B cell (primary cell): ENCODE measurements at regions not wholly inside any gene's neighbourhood (a gene's known extent, or its start where the extent isn't known, plus 50 kb on each side); places are given as distances from the start of the nearest gene placed in this dataset.

ENCODE experiments used
- ATAC-seq: fragments of 200-7000 bp; cut with Tn5 transposase; one replicate; pipeline ENCODE4 v1.10.0; 2021; ENCODE audit warnings: low read depth, mild to moderate bottlenecking, moderate number of reproducible peaks, moderate library complexity
- CTCF ChIA-PET: fragments of 350-600 bp; sonication (Branson Sonifier 250); formaldehyde crosslinking; loops from one replicate; lab custom pipeline; 2021; ENCODE audit warnings: antibody characterized with exemption, inconsistent platforms; lab: Charles Lee
- POLR2A ChIA-PET: fragments of 350-600 bp; sonication (Branson Sonifier 250); formaldehyde crosslinking; loops from one replicate; lab custom pipeline; 2021; ENCODE audit warnings: antibody characterized with exemption; lab: Charles Lee
- DNase-seq: peaks from one replicate; pipeline ENCODE4 v3.0.0; 2013
- H2AFZ ChIP-seq: 2 replicates; pipeline ENCODE4 v1.6.1; 2012; ENCODE audit warnings: mild to moderate bottlenecking, low read depth, low read length; ENCODE audit not compliant: insufficient read depth, poor library complexity, severe bottlenecking
- H3K27ac ChIP-seq, 2 donors: 1 replicate in 1 of 2; 2 replicates in 1 of 2; pipeline ENCODE4 v1.5.1; 2012 to 2013; ENCODE audit warnings: low read length in 2 of 2, mild to moderate bottlenecking in 2 of 2, moderate library complexity in 1 of 2
- H3K27me3 ChIP-seq, 4 experiments: fragments of 200-600 bp in 1 of 4; sonication (generic) in 1 of 4; replicated peaks in 1 of 4; 1 replicate in 2 of 4; 2 replicates in 2 of 4; pipeline versions ENCODE4 v1.6.1 to v1.7.0; 2013 to 2016; ENCODE audit warnings: low read length in 3 of 4, mild to moderate bottlenecking in 2 of 4, mixed read lengths in 1 of 4, moderate library complexity in 1 of 4; ENCODE audit not compliant: insufficient read depth in 4 of 4, control insufficient read depth in 3 of 4; ENCODE audit errors: control extremely low read depth in 1 of 4
- H3K36me3 ChIP-seq, 2 experiments: replicated peaks in 1 of 2; 1 replicate in 1 of 2; 2 replicates in 1 of 2; pipeline versions ENCODE4 v1.6.1 to v1.7.1; 2013; ENCODE audit warnings: low read length in 1 of 2; ENCODE audit not compliant: insufficient read depth in 2 of 2, control insufficient read depth in 1 of 2; ENCODE audit errors: control extremely low read depth in 1 of 2, extremely low read depth in 1 of 2
- H3K4me1 ChIP-seq, 2 donors: fragments of 200-600 bp in 1 of 2; sonication (generic) in 1 of 2; 1 replicate in 1 of 2; 2 replicates in 1 of 2; pipeline versions ENCODE4 v1.5.1 to v1.6.1; 2013 to 2017; ENCODE audit warnings: low read length in 2 of 2; ENCODE audit not compliant: control insufficient read depth in 2 of 2, insufficient read depth in 2 of 2
- H3K4me2 ChIP-seq: replicated peaks from 2 replicates; pipeline ENCODE3; 2012; ENCODE audit warnings: mild to moderate bottlenecking, low read depth, low read length; ENCODE audit not compliant: poor library complexity, severe bottlenecking
- H3K4me3 ChIP-seq, 5 experiments: fragments of 200-600 bp in 1 of 5; sonication (generic) in 1 of 5; 1 replicate in 3 of 5; 2 replicates in 2 of 5; pipeline versions ENCODE4 v1.5.1 to v1.7.0; 2011 to 2016; ENCODE audit warnings: low read length in 4 of 5, mild to moderate bottlenecking in 4 of 5, low read depth in 2 of 5, control low read depth in 1 of 5, moderate library complexity in 1 of 5; ENCODE audit not compliant: insufficient read depth in 1 of 5; ENCODE audit errors: control extremely low read depth in 1 of 5, extremely low read depth in 1 of 5
- H3K79me2 ChIP-seq: fragments of 200-600 bp; sonication (generic); one replicate; pipeline ENCODE4 v1.6.0; 2016; ENCODE audit warnings: low read length; ENCODE audit not compliant: control insufficient read depth, insufficient read depth
- H3K9ac ChIP-seq: fragments of 200-600 bp; sonication (generic); 2 replicates; pipeline ENCODE4 v1.6.1; 2017; ENCODE audit warnings: mild to moderate bottlenecking, low read length, moderate library complexity
- H3K9me3 ChIP-seq, 3 donors: one replicate each; pipeline versions ENCODE4 v1.6.1 to v1.7.1; 2013; ENCODE audit warnings: low read length in 2 of 3; ENCODE audit not compliant: control insufficient read depth in 2 of 3, insufficient read depth in 1 of 3; ENCODE audit errors: control extremely low read depth in 1 of 3
- H4K20me1 ChIP-seq: 2 replicates; pipeline ENCODE4 v1.6.0; 2012; ENCODE audit warnings: mild to moderate bottlenecking, low read length; ENCODE audit not compliant: insufficient read depth, control insufficient read depth, poor library complexity, severe bottlenecking
- H3K27ac Mint-ChIP-seq: one replicate; pipeline ENCODE4 v1.8.0; 2021; ENCODE audit warnings: mixed read lengths
- H3K27me3 Mint-ChIP-seq: one replicate; pipeline ENCODE4 v1.8.0; 2021; ENCODE audit warnings: mixed read lengths
- H3K4me1 Mint-ChIP-seq: one replicate; pipeline ENCODE4 v1.8.0; 2021; ENCODE audit warnings: mixed read lengths
- H3K4me3 Mint-ChIP-seq: one replicate; pipeline ENCODE4 v1.8.0; 2021; ENCODE audit warnings: mixed read lengths
- H3K9me3 Mint-ChIP-seq: one replicate; pipeline ENCODE4 v1.8.0; 2022; ENCODE audit warnings: mixed read lengths; ENCODE audit not compliant: insufficient read depth
- EZH2 ChIP-seq: IDR thresholded peaks from 2 replicates; pipeline ENCODE4 v1.6.1; 2012; ENCODE audit warnings: borderline replicate concordance, low read depth, mild to moderate bottlenecking, moderate library complexity, low read length; ENCODE audit not compliant: insufficient read depth, poor library complexity, severe bottlenecking
- WGBS: methylation state at CpG from one replicate; pipeline ENCODE4 v1.1.5; 2013; ENCODE audit warnings: missing lambda C conversion rate; ENCODE audit not compliant: insufficient coverage; 5-methylcytosine and 5-hydroxymethylcytosine counted together
- intact Hi-C: fragments of 100-400 bp; cut with micrococcal nuclease; formaldehyde crosslinking; loops from one replicate; pipeline ENCODE4 v1.10.0; 2022
- TF ChIP-seq, protein P1 (sequence below): fragments of 200-600 bp; IDR thresholded peaks from one replicate; pipeline ENCODE4 v1.8.0; 2022; ENCODE audit warnings: antibody characterized with exemption, mild to moderate bottlenecking

DNA sequence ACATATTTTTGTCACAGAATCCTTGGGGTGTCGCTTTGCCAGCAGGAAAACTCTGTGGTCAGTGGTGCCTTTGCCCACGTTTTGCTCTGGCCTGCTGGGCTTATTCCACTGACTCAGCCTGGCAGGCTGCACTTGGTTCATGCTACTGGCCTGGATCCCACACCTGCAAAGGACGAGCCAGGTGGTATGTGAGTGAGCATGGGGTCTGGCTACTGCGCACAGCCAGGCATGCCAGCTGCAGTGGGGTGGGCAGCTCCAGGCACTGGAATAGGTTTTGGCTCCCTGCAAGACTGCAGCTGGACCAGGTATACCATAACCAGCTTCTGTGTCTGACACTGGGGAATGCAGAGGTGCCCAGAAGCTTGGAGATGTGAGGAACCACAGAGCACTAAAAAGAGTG is 197.9 kb upstream of the VRK2 start:
- ChIA-PET CTCF (no interaction called here), POLR2A (no interaction called here)
- intact Hi-C loops = loop anchor here (5.0 kb wide), 1 partner anchor 1739 kb away; no protein-coding TSS in a partner anchor
- H3K9me3 Mint-ChIP-seq = peaks cover 3% of the 10 kb centered on the region
- no peaks in the 10 kb centered on the region for H3K4me1 Mint-ChIP-seq
- H3K27ac ChIP-seq = no peak overlapping the region
- no peaks in the 10 kb centered on the region for H4K20me1 ChIP-seq
- H2AFZ ChIP-seq = no peak overlapping the region
- H3K36me3 ChIP-seq = no peaks in the 10 kb centered on the region
- H3K9ac ChIP-seq = no peak overlapping the region
- H3K9me3 ChIP-seq = peaks cover 0 to 15% (median 0%) of the 10 kb centered on the region in 3 donors
- H3K79me2 ChIP-seq = no peaks in the 10 kb centered on the region
- H3K27me3 Mint-ChIP-seq = no peaks in the 10 kb centered on the region
- no peak overlapping the region for H3K4me3 Mint-ChIP-seq
- no peaks in the 10 kb centered on the region for H3K27me3 ChIP-seq
- no peak for TF ChIP-seq EZH2
- TF ChIP-seq, protein P1, sequence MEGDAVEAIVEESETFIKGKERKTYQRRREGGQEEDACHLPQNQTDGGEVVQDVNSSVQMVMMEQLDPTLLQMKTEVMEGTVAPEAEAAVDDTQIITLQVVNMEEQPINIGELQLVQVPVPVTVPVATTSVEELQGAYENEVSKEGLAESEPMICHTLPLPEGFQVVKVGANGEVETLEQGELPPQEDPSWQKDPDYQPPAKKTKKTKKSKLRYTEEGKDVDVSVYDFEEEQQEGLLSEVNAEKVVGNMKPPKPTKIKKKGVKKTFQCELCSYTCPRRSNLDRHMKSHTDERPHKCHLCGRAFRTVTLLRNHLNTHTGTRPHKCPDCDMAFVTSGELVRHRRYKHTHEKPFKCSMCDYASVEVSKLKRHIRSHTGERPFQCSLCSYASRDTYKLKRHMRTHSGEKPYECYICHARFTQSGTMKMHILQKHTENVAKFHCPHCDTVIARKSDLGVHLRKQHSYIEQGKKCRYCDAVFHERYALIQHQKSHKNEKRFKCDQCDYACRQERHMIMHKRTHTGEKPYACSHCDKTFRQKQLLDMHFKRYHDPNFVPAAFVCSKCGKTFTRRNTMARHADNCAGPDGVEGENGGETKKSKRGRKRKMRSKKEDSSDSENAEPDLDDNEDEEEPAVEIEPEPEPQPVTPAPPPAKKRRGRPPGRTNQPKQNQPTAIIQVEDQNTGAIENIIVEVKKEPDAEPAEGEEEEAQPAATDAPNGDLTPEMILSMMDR = no peak
- 86% methylated on average over 4 of the region's 4 CpGs for WGBS
- H3K4me2 ChIP-seq = no peak overlapping the region
- no peak overlapping the region for H3K27ac Mint-ChIP-seq
- DNase-seq (no peak), ATAC-seq (no peak)
- H3K4me3 ChIP-seq = no peak overlapping the region
- H3K4me1 ChIP-seq = no peaks in the 10 kb centered on the region

DNA sequence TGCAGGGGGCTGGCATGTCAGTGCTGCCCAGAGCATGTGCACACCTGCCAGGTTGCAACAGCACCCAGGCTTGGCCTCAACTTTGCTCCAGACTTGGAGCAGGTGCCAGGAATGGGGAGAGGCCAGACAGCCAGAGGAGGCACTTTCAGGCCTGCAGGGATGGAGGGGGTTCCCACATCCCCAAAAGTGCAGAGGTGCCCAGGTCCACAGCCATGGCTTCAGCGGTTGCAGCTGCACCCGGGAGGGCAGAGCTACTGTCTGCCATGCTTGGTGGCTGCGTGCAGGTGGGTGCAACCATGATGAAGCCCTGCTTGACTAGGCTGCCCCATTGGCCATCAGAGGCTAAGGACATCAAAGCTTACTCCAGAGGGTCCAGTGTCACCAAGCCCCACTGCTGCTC is 196.8 kb upstream of the VRK2 start:
- no peak overlapping the region for H3K4me2 ChIP-seq
- no peak for DNase-seq
- H3K27ac Mint-ChIP-seq = no peak overlapping the region
- ATAC-seq = no peak
- CTCF ChIA-PET = no interaction called here
- no peaks in the 10 kb centered on the region for H3K27me3 Mint-ChIP-seq
- no peak overlapping the region for H2AFZ ChIP-seq
- no peaks in the 10 kb centered on the region for H3K36me3 ChIP-seq
- no peaks in the 10 kb centered on the region for H4K20me1 ChIP-seq
- H3K79me2 ChIP-seq = no peaks in the 10 kb centered on the region
- no peak overlapping the region for H3K4me3 Mint-ChIP-seq
- peaks cover 3% of the 10 kb centered on the region for H3K9me3 Mint-ChIP-seq
- no peak overlapping the region for H3K4me3 ChIP-seq
- no peak for TF ChIP-seq EZH2
- TF ChIP-seq, protein P1 = no peak
- H3K4me1 ChIP-seq = no peaks in the 10 kb centered on the region
- H3K9me3 ChIP-seq = peaks cover 0 to 15% (median 0%) of the 10 kb centered on the region in 3 donors
- POLR2A ChIA-PET = no interaction called here
- no peak overlapping the region for H3K27ac ChIP-seq
- intact Hi-C loops = loop anchor here (5.0 kb wide), 1 partner anchor 1737 kb away; no protein-coding TSS in a partner anchor
- H3K27me3 ChIP-seq = no peaks in the 10 kb centered on the region
- H3K9ac ChIP-seq = no peak overlapping the region
- WGBS = 87% methylated on average over 3 of the region's 3 CpGs
- no peaks in the 10 kb centered on the region for H3K4me1 Mint-ChIP-seq
